ENCODE measurements at regions not wholly inside any gene's neighbourhood (a gene's known extent, or its start where the extent isn't known, plus 50 kb on each side); places are given as distances from the start of the nearest gene placed in this dataset.

DNA sequence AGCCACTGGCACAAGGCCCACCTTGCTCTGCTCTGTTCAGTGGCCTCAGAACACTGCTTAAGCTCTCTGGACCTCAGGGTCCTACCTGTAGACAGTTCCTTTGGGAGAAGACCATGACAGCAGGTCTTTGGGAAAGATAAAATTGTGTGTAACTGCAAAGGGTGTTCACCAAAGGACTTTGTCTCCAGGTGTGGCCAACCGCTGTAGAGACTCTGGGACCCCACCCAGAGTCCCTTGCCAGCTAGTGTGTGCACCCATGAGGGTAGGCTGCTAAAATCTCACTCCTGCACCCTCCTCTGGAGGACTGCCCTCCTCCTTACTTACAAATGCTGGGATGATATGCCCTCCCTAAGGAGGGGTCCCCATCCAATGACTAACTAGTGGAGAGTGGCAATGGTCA is 211.2 kb downstream of the TSHZ3 start:
- DNase-seq (ENCODE audit: low spot score): no peak
- TF ChIP-seq, protein P1, sequence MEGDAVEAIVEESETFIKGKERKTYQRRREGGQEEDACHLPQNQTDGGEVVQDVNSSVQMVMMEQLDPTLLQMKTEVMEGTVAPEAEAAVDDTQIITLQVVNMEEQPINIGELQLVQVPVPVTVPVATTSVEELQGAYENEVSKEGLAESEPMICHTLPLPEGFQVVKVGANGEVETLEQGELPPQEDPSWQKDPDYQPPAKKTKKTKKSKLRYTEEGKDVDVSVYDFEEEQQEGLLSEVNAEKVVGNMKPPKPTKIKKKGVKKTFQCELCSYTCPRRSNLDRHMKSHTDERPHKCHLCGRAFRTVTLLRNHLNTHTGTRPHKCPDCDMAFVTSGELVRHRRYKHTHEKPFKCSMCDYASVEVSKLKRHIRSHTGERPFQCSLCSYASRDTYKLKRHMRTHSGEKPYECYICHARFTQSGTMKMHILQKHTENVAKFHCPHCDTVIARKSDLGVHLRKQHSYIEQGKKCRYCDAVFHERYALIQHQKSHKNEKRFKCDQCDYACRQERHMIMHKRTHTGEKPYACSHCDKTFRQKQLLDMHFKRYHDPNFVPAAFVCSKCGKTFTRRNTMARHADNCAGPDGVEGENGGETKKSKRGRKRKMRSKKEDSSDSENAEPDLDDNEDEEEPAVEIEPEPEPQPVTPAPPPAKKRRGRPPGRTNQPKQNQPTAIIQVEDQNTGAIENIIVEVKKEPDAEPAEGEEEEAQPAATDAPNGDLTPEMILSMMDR (IDR thresholded peaks at IDR 0.05; ENCODE audit: extremely low read depth, missing control alignments): no peak

DNA sequence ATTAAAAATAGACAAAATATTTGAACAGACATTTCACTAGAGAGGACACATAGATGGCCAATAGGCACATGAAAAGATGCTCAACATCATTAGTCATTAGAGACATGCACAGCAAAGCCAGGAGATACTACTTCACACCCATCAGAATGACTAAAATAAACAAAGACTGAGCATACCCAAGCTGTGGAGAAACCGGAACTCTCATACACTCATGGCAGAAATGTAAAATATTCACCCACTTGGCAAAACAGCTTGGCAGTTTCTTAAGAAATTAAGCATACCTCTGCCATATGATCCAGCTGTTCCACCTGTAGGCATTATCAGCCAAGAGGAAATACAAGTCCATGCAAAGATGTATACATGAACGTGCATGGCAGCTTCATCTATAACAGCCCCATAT is 213.4 kb downstream of the TSHZ3 start:
- no peak for DNase-seq (ENCODE audit: low spot score)
- TF ChIP-seq, protein P1 (IDR thresholded peaks at IDR 0.05; ENCODE audit: extremely low read depth, missing control alignments): no peak

DNA sequence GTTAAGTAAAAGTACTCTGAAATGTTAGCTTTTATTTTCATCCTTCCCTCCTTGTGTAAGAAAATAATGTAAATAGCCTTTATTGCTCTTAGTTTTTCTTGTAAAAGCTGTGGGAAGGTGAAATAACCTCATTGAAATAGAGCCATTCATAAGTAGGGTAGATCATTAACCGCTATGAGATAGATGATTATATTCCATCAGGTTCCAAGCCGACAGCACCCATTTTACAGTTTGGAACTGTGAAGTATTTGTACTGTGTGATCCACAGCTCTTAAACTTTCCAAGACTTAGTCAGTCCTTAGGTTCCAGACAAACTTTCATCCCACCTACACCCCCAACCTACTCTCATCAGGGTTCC is 216.5 kb downstream of the TSHZ3 start:
- TF ChIP-seq, protein P1 (IDR thresholded peaks at IDR 0.05; ENCODE audit: extremely low read depth, missing control alignments): no peak
- no peak for DNase-seq (ENCODE audit: low spot score)

DNA sequence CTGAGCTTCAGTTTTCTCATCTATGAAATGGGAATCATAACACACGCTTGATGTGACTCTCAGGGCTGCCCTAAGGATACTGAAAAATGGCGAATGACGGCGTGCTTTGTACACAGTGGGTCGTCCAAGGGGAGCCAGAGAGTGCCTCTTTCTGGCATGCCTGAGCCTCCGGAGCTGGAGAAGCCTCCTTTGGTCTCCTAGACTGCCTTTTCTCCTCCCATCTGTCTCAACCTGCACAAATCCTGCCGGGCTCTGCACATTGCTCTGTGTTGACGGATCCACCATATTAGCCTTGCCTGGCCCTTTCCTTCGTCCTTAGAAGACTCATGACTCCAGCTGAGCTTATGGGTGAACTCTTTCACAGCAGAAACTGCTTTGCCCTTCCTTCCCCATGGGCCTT is 220.9 kb downstream of the TSHZ3 start:
- TF ChIP-seq, protein P1 (IDR thresholded peaks at IDR 0.05; ENCODE audit: extremely low read depth, missing control alignments): no peak
- DNase-seq (ENCODE audit: low spot score): no peak

DNA sequence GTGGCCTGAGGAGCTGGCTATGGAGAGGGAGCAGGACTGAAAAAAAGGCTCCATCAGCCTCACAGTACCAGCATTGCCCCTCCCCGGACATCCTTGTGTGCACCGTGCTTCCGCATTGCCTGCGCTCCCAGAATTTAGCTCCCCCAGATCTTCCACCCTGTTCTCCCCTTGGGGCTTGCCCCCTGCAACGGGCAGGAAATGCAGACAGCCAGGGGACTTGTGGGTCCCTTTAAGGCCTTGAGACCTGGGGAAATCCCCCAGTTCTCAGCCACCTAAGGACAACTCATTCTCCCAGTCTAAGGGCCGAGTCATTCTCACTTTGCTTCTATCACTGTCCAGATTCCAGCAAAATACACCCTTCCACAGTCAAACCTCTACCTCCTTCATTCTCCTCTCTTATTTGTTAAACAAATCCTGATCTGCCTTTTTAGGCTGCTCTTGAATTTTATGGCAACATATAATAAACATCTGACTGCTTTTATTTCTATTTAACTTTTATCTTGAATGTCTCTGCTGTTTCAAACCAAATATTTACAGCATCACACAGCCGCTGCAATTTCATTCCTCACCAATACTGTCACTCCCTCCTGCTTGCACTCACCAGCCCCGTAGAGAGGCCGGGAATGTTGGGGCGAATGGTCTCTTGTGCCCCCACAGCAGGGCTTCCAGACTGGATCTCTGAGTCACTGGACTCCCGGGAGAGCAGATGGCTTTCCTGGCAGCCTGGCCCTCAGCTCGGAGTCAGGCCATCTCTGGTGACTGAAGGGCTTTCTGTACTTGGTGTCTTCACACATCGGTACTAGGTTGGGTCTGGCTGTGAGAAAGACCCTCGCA is 221.9 kb downstream of the TSHZ3 start:
- TF ChIP-seq, protein P1 (IDR thresholded peaks at IDR 0.05; ENCODE audit: extremely low read depth, missing control alignments): no peak
- no peak for DNase-seq (ENCODE audit: low spot score)

DNA sequence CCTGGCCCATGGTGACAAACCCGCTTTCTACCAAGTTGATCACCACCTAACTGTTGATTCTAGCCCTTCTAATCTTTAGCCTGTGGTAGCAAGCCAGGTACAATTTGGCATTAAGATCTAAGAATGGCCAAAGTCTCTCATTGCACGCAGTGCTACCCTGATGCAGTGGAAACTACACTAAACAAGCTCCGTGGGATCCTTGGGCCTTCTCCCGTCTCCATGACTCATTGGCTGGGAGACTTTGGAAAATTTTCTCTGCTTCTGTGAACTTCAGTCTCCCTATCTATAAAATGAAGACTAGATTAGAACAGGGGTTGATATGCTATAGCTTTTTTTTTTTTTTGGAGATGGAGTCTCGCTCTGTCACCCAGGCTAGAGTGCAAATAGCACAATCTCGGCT is 223.0 kb downstream of the TSHZ3 start:
- TF ChIP-seq, protein P1 (IDR thresholded peaks at IDR 0.05; ENCODE audit: extremely low read depth, missing control alignments): no peak

DNA sequence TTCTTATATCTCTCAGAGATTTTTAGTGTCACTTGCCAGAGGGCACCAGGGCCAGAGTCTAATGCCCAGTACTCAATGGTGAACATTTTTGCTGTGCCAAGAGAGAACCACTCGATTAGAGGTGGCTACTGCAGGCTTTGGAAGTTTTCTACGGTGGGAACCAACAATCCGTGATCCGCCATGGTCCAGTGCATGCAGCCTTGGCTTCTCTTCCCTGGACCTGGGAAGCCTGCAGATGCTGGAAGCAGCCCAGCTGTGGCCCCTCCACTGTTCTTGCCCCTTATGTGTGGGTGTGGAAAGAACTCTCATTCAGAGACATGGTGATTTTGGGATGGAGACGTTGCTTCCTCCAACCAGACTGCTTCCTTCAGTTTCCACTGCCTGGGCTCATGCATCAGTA is 224.2 kb downstream of the TSHZ3 start:
- DNase-seq (ENCODE audit: low spot score): no peak
- TF ChIP-seq, protein P1 (IDR thresholded peaks at IDR 0.05; ENCODE audit: extremely low read depth, missing control alignments): no peak

More for the DNA sequence above, 223.0 kb downstream of the TSHZ3 start:
- no peak for DNase-seq (ENCODE audit: low spot score)
